ENCODE measurements at regions not wholly inside any gene's neighbourhood (a gene's known extent, or its start where the extent isn't known, plus 50 kb on each side); places are given as distances from the start of the nearest gene placed in this dataset.
"Not testable (repeated sequence)": the region's sequence is repeated elsewhere in the genome, so short reads cannot be mapped to it uniquely, and the experiment has no call there.

- CTCF ChIA-PET, DNase-seq: not testable (repeated sequence)
- WGBS (ENCODE audit: low lambda C conversion rate): 65% methylated on average over 8 of the region's 13 CpGs
Measured at GRCh38 chr13:22966753-22967152, 214.0 kb upstream of the SGCG start.

GRCh38 chr13:22967669-22968068 lies 213.1 kb upstream of the SGCG start:
- TF ChIP-seq REST (IDR thresholded peaks at IDR 0.05; ENCODE audit: low read depth, low read length) (no peak), MAX (IDR thresholded peaks at IDR 0.05; ENCODE audit: low read depth) (no peak), MEF2A (IDR thresholded peaks at IDR 0.05; ENCODE audit: borderline replicate concordance, low read depth) (no peak), FOXJ3 (CRISPR knock-in tag; IDR thresholded peaks at IDR 0.05) (no peak), NFIC (IDR thresholded peaks at IDR 0.05; ENCODE audit: borderline replicate concordance) (no peak), SMC3 (IDR thresholded peaks at IDR 0.05; ENCODE audit: low read depth, low read length) (no peak), MXI1 (IDR thresholded peaks at IDR 0.05; ENCODE audit: low read depth, low read length) (no peak), EZH2phosphoT487 (IDR thresholded peaks at IDR 0.05; ENCODE audit: borderline replicate concordance, low read depth) (no peak), ELF1 (IDR thresholded peaks at IDR 0.05) (no peak), TEAD4 (IDR thresholded peaks at IDR 0.05; ENCODE audit: borderline replicate concordance, insufficient read depth) (no peak), EP300 (IDR thresholded peaks at IDR 0.05; ENCODE audit: borderline replicate concordance in 1 of 2, low read depth in 1 of 2, low read length in 1 of 2) (no peak), IRF3 (IDR thresholded peaks at IDR 0.05; ENCODE audit: low read depth, low read length) (no peak), TCF12 (IDR thresholded peaks at IDR 0.05) (no peak), RCOR1 (IDR thresholded peaks at IDR 0.05; ENCODE audit: low read length) (no peak), FOXM1 (IDR thresholded peaks at IDR 0.05; ENCODE audit: low read depth) (no peak), NRF1 (IDR thresholded peaks at IDR 0.05; ENCODE audit: low read depth, low read length) (no peak), JUND (IDR thresholded peaks at IDR 0.05) (no peak), YY1 (IDR thresholded peaks at IDR 0.05; ENCODE audit: low read depth) (no peak)
- Histone ChIP-seq H3K27me3 (ENCODE audit: insufficient read depth) (peaks cover 22% of the 10 kb centered on the region; the same call in 1 of the 2 replicates), H3K79me2 (ENCODE audit: insufficient read depth) (no peaks in the 10 kb centered on the region), H3K27ac (ENCODE audit: low read depth in 2 of 2, low read length in 1 of 2) (no peak overlapping the region), H4K20me1 (ENCODE audit: insufficient read depth) (no peaks in the 10 kb centered on the region), H3K9me2 (no peaks in the 10 kb centered on the region), H3K4me2 (no peak overlapping the region), H3K4me3 (ENCODE audit: low read depth in 2 of 2, low read length in 1 of 2) (no peak overlapping the region), H3K9me3 (no peaks in the 10 kb centered on the region), H3K36me3 (replicated peaks in 1 of 2; ENCODE audit: control insufficient read depth in 1 of 2, insufficient read depth in 2 of 2, low read length in 1 of 2) (no peaks in the 10 kb centered on the region), H3K9ac (no peak overlapping the region), H2AFZ (ENCODE audit: low read depth) (no peak overlapping the region), H3F3A (replicated peaks; ENCODE audit: insufficient read depth) (no peaks in the 10 kb centered on the region), H3K4me1 (ENCODE audit: control insufficient read depth in 1 of 2, insufficient read depth in 2 of 2, low read depth in 1 of 2, low read length in 1 of 2) (no peaks in the 10 kb centered on the region)
- ChIA-PET CTCF (no interaction called here), POLR2A (no interaction called here)
- no peak for DNase-seq
- 0% methylated on average over 1 of the region's 6 CpGs for WGBS (ENCODE audit: low lambda C conversion rate)

More at GRCh38 chr13:22966753-22967152, 214.0 kb upstream of the SGCG start:
- H3K36me3 ChIP-seq (replicated peaks in 1 of 2; ENCODE audit: control insufficient read depth in 1 of 2, insufficient read depth in 2 of 2, low read length in 1 of 2); H4K20me1 ChIP-seq (ENCODE audit: insufficient read depth); H3K79me2 ChIP-seq (ENCODE audit: insufficient read depth); H2AFZ ChIP-seq (ENCODE audit: low read depth); H3K9me3 ChIP-seq; H3K9ac ChIP-seq; H3K4me3 ChIP-seq (ENCODE audit: low read depth in 2 of 2, low read length in 1 of 2); POLR2A ChIA-PET; H3F3A ChIP-seq (replicated peaks; ENCODE audit: insufficient read depth); H3K4me2 ChIP-seq; H3K9me2 ChIP-seq; H3K27ac ChIP-seq (ENCODE audit: low read depth in 2 of 2, low read length in 1 of 2); H3K4me1 ChIP-seq (ENCODE audit: control insufficient read depth in 1 of 2, insufficient read depth in 2 of 2, low read depth in 1 of 2, low read length in 1 of 2): not testable (repeated sequence)
- peaks cover 22% of the 10 kb centered on the region; the same call in 1 of the 2 replicates for H3K27me3 ChIP-seq (ENCODE audit: insufficient read depth)

Data from SK-N-SH (cell line).